GM12874 (cell line): ENCODE measurements at regions not wholly inside any gene's neighbourhood (a gene's known extent, or its start where the extent isn't known, plus 50 kb on each side); places are given as distances from the start of the nearest gene placed in this dataset.
A peak's percentile ranks its signal among the peaks of the same experiment; 100 is the strongest.

Experiments
- TF ChIP-seq, protein P1 (sequence below): IDR thresholded peaks from 2 replicates; pipeline ENCODE4 v1.5.1; 2011; ENCODE audit warnings: low read depth, mild to moderate bottlenecking, control low read depth, low read length, moderate library complexity; ENCODE audit not compliant: insufficient read depth

DNA sequence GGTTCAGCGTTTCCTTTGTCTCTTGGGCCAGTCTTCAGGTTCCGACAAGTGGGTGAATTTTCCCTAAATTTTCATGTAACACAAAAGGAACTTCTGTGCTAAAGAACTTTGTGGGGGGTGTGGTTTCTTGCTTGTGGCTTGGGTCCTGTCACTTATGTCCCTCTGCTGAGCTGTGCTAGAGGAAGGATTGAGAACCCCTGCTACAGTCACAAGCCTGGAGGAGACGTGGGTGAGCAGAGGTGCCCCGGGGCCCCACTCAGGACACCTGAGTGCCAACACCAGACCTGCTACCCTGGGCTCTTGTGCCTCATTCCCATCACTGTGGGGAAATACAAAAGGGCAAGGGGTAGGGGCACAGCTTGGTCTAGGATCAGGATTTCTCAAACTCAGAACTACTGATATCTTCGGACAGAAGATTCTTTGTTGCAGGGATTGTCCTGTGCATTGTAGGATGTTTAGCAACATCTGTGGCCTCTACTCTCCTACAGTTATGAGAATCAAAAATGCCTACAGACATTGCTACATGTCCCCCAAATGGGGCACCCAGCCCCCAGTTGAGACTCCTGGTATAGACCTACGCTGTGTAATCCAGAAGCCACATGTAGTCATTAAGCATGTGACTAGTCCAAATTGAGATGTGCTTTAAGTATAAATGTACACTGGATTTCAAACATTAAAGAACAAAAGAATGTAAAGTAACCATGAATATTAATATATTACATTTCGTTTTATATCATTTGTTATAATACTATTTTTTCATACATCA is 128.7 kb downstream of the LY86 start:
- TF ChIP-seq, protein P1, sequence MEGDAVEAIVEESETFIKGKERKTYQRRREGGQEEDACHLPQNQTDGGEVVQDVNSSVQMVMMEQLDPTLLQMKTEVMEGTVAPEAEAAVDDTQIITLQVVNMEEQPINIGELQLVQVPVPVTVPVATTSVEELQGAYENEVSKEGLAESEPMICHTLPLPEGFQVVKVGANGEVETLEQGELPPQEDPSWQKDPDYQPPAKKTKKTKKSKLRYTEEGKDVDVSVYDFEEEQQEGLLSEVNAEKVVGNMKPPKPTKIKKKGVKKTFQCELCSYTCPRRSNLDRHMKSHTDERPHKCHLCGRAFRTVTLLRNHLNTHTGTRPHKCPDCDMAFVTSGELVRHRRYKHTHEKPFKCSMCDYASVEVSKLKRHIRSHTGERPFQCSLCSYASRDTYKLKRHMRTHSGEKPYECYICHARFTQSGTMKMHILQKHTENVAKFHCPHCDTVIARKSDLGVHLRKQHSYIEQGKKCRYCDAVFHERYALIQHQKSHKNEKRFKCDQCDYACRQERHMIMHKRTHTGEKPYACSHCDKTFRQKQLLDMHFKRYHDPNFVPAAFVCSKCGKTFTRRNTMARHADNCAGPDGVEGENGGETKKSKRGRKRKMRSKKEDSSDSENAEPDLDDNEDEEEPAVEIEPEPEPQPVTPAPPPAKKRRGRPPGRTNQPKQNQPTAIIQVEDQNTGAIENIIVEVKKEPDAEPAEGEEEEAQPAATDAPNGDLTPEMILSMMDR, result no peak

GRCh38 chr6:6717953-6718352 is 129.4 kb downstream of the LY86 start:
- TF ChIP-seq, protein P1, result no peak

GRCh38 chr6:6721606-6722005 is 133.1 kb downstream of the LY86 start:
- TF ChIP-seq, protein P1, result no peak

DNA sequence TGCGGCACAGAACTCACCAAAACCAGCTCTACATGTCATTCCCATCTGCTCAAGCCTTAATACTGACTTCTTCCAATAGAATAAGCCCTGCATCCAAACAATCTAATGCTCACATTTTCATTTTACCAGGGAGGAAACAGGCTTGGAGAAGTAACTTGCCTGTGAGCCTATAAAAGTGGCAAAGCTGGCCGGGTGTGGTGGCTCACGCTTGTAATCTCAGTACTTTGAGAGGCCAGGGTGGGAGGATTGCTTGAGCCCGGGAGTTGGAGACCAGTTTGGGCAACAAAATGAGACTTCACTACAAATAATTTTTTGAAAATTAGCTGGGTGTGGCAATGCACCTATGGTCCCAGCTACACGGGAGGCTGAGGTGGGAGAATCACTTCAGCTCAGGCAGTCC is 133.7 kb downstream of the LY86 start:
- TF ChIP-seq, protein P1, result no peak

DNA sequence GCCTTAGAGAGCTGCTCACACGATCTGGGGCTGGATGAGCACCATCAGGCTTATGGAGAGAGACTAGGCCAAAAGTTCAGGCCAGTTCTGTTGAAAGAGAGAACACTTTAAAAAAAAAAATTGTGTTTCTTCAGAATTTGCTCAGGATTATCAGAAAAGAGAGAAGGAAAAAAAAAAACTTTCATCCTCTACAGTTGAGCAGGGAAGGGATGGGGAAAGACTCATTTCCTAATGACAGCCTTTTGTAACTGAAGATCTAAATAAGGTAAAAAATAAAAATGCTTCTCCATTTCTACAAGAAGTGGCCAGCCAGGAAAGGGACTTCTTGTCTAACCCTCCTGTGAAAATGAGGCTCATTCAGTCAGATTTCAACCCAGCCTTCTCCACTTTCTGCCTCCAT is 134.8 kb downstream of the LY86 start:
- TF ChIP-seq, protein P1, result no peak

- TF ChIP-seq, protein P1, result no peak
These were observed 135.5 kb downstream of the LY86 start for GRCh38 chr6:6723921-6724538.

DNA sequence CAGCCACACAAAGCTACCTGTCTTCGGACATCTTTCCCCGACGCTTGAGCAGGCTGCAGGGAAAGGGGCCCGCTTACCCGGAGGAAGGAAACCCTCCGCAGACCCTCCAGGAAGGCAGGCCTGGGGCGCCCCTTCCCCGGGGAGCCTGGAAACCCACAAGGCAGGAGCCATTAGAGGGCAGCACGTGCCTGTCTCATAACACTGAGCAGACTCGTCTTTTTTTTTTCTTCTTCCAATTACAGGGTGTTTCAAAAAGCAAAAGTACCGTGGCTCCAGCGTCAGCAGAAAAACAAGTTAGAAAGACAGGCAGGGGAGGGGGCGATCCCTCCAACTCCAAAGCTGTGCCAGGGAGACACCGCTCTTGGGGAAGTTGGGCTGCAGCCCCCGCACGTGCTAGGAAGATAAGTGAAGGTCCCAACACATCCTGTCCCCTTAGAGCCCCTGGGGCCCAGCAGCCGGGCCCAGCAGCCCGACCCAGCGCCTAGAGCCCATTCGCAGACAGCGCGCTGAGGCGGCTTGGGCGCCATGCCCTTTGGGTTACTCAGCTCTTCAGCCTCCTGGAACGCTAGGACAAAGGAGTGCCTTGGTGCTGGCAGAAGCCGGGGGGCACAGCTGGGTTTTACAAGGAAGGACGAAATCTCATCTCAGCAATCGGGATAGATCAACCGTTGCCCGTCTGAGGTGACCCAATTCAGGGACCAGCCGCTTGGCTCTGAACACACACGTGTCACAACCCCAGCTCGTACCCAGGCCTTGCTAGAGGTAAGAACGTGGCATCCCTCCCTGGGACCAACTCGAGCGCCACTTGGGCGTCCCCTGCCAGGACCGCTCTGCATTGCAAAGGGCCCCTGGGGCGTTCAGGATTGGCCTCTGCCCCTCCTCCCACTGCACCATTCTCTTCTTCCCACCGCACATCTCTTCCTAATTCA is 136.3 kb downstream of the LY86 start:
- TF ChIP-seq, protein P1, result peak; percentile 65
